ENCODE measurements at regions not wholly inside any gene's neighbourhood (a gene's known extent, or its start where the extent isn't known, plus 50 kb on each side); places are given as distances from the start of the nearest gene placed in this dataset.

DNA sequence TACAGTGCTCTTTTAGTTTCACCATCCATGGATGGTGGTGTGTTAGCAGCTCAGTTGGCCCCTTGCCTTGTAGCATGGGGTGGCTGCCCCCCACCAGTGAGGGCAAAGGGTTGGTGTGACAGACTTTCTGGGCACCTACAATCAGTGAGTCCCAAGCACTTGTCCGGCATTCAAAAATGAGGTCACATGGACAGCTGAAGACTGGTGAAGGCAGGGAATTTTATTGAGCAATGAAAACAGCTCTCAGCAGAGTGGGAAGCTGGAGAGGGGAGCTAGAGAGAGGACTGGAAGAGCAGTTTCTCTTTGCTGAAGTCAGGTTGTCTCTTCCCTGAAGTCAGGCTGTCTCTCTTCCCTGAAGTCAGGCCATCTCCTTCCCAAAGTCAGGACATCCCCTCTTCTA is 1053.2 kb downstream of the SLITRK1 start:
- TF ChIP-seq POLR2A (IDR thresholded peaks at IDR 0.05; ENCODE audit: low read depth, low read length), result no peak
- no peak for TF ChIP-seq CEBPB (IDR thresholded peaks at IDR 0.05; ENCODE audit: low read depth, low read length)
- TF ChIP-seq, protein P1, sequence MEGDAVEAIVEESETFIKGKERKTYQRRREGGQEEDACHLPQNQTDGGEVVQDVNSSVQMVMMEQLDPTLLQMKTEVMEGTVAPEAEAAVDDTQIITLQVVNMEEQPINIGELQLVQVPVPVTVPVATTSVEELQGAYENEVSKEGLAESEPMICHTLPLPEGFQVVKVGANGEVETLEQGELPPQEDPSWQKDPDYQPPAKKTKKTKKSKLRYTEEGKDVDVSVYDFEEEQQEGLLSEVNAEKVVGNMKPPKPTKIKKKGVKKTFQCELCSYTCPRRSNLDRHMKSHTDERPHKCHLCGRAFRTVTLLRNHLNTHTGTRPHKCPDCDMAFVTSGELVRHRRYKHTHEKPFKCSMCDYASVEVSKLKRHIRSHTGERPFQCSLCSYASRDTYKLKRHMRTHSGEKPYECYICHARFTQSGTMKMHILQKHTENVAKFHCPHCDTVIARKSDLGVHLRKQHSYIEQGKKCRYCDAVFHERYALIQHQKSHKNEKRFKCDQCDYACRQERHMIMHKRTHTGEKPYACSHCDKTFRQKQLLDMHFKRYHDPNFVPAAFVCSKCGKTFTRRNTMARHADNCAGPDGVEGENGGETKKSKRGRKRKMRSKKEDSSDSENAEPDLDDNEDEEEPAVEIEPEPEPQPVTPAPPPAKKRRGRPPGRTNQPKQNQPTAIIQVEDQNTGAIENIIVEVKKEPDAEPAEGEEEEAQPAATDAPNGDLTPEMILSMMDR (conservative IDR thresholded peaks at IDR 0.05; ENCODE audit: low read depth, low read length), result no peak
- TF ChIP-seq RAD21 (IDR thresholded peaks at IDR 0.05; ENCODE audit: low read length), result no peak
- no peak for TF ChIP-seq RCOR1 (IDR thresholded peaks at IDR 0.05; ENCODE audit: insufficient replicate concordance, low read length)
- TF ChIP-seq MAZ (IDR thresholded peaks at IDR 0.05; ENCODE audit: borderline replicate concordance, low read depth, low read length), result no peak
- TF ChIP-seq, protein P2, sequence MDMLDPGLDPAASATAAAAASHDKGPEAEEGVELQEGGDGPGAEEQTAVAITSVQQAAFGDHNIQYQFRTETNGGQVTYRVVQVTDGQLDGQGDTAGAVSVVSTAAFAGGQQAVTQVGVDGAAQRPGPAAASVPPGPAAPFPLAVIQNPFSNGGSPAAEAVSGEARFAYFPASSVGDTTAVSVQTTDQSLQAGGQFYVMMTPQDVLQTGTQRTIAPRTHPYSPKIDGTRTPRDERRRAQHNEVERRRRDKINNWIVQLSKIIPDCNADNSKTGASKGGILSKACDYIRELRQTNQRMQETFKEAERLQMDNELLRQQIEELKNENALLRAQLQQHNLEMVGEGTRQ (IDR thresholded peaks at IDR 0.05; ENCODE audit: low read depth, low read length), result no peak
- TF ChIP-seq NFE2L2 (IDR thresholded peaks at IDR 0.05; ENCODE audit: low read depth, low read length), result no peak
- no peak for TF ChIP-seq RFX5 (IDR thresholded peaks at IDR 0.05; ENCODE audit: low read depth, low read length)
- TF ChIP-seq BHLHE40 (IDR thresholded peaks at IDR 0.05; ENCODE audit: low read depth, low read length), result no peak
- no peak for TF ChIP-seq MAFK (IDR thresholded peaks at IDR 0.05; ENCODE audit: low read depth, low read length)

Measured in IMR-90 (cell line).